ENCODE measurements at regions not wholly inside any gene's neighbourhood (a gene's known extent, or its start where the extent isn't known, plus 50 kb on each side); places are given as distances from the start of the nearest gene placed in this dataset.

- ChIA-PET POLR2A (no interaction called here), CTCF (ENCODE audit: low intra/inter-chr PET ratio) (no interaction called here)
- BruUV-seq (replicated peaks): no TSS peak
- TF ChIP-seq ZNF583 (CRISPR knock-in tag; IDR thresholded peaks at IDR 0.05): no peak
- no peak for TF ChIP-seq ZBTB12 (CRISPR knock-in tag; IDR thresholded peaks at IDR 0.05)
- no peak for TF ChIP-seq EP400 (IDR thresholded peaks at IDR 0.05)
- ATAC-seq: no peak
- in situ Hi-C loops (cut with MboI) (no loop called here), intact Hi-C loops (cut with micrococcal nuclease) (no loop called here)
- no peaks in the 10 kb centered on the region for H3K9me1 ChIP-seq (ENCODE audit: control insufficient read depth, insufficient read depth, low read length)
- no peaks in the 10 kb centered on the region for H3K79me2 ChIP-seq (ENCODE audit: control insufficient read depth, insufficient read depth, low read length)
- no peaks in the 10 kb centered on the region for H4K20me1 ChIP-seq (replicated peaks; ENCODE audit: control insufficient read depth, insufficient read depth, low read length)
- FAIRE-seq: no peak
- WGBS (ENCODE audit: insufficient coverage, low coverage, missing lambda C conversion rate): 0% methylated on average over 6 of the region's 6 CpGs
- H3K9ac ChIP-seq (ENCODE audit: insufficient read depth in 1 of 2, low read depth in 2 of 2, low read length in 2 of 2): no peak overlapping the region
- no peak overlapping the region for H3K4me3 ChIP-seq
- H3K27me3 ChIP-seq (ENCODE audit: control insufficient read depth in 2 of 2, insufficient read depth in 2 of 2, low read length in 2 of 2): no peaks in the 10 kb centered on the region
- no peaks in the 10 kb centered on the region for H3K9me3 ChIP-seq (replicated peaks; ENCODE audit: control insufficient read depth, insufficient read depth, low read depth, low read length)
- no peaks in the 10 kb centered on the region for H3K36me3 ChIP-seq (ENCODE audit: control insufficient read depth, insufficient read depth, low read length)
- no peak for DNase-seq (ENCODE audit: extremely low read depth in 1 of 4, low spot score in 3 of 4)
- H2AFZ ChIP-seq (ENCODE audit: low read depth, low read length): no peak overlapping the region
- no peak overlapping the region for H3K4me2 ChIP-seq (ENCODE audit: insufficient read depth, low read length)
- H3K27ac ChIP-seq (ENCODE audit: extremely low read depth, low read depth, low read length): no peak overlapping the region
- H3K4me1 ChIP-seq (replicated peaks in 1 of 2; ENCODE audit: control insufficient read depth in 2 of 2, insufficient read depth in 2 of 2, low read length in 2 of 2): no peaks in the 10 kb centered on the region
Observed at GRCh38 chr18:47461406-47461948, 210.0 kb upstream of the SKOR2 start.

- ATAC-seq (no peak), FAIRE-seq (no peak), DNase-seq (ENCODE audit: extremely low read depth in 1 of 4, low spot score in 3 of 4) (no peak)
- Histone ChIP-seq H3K9me3 (replicated peaks; ENCODE audit: control insufficient read depth, insufficient read depth, low read depth, low read length) (no peaks in the 10 kb centered on the region), H2AFZ (ENCODE audit: low read depth, low read length) (no peak overlapping the region), H4K20me1 (replicated peaks; ENCODE audit: control insufficient read depth, insufficient read depth, low read length) (no peaks in the 10 kb centered on the region), H3K4me3 (no peak overlapping the region), H3K79me2 (ENCODE audit: control insufficient read depth, insufficient read depth, low read length) (no peaks in the 10 kb centered on the region), H3K27ac (ENCODE audit: extremely low read depth, low read depth, low read length) (no peak overlapping the region), H3K9me1 (ENCODE audit: control insufficient read depth, insufficient read depth, low read length) (no peaks in the 10 kb centered on the region), H3K36me3 (ENCODE audit: control insufficient read depth, insufficient read depth, low read length) (no peaks in the 10 kb centered on the region), H3K4me2 (ENCODE audit: insufficient read depth, low read length) (no peak overlapping the region), H3K4me1 (replicated peaks in 1 of 2; ENCODE audit: control insufficient read depth in 2 of 2, insufficient read depth in 2 of 2, low read length in 2 of 2) (no peaks in the 10 kb centered on the region), H3K27me3 (ENCODE audit: control insufficient read depth in 2 of 2, insufficient read depth in 2 of 2, low read length in 2 of 2) (no peaks in the 10 kb centered on the region; a peak in 1 of 5 replicates), H3K9ac (ENCODE audit: insufficient read depth in 1 of 2, low read depth in 2 of 2, low read length in 2 of 2) (no peak overlapping the region)
- no peak for TF ChIP-seq MTA1 (IDR thresholded peaks at IDR 0.05; ENCODE audit: borderline replicate concordance)
- TF ChIP-seq ZNF512 (tag; IDR thresholded peaks at IDR 0.05): 0 out of 2 replicates have a peak, but pooled peaks have one; percentile 23
- TF ChIP-seq ZNF75A (CRISPR knock-in tag; IDR thresholded peaks at IDR 0.05): no peak
- no peak for TF ChIP-seq HMGN3 (IDR thresholded peaks at IDR 0.05; ENCODE audit: borderline replicate concordance, extremely low read depth, insufficient read length, low read depth, low read length)
- TF ChIP-seq ZNF79 (CRISPR knock-in tag; IDR thresholded peaks at IDR 0.05; ENCODE audit: low read depth): no peak
- no peak for TF ChIP-seq ZNF24 (IDR thresholded peaks at IDR 0.05)
- intact Hi-C loops (cut with micrococcal nuclease) (no loop called here), in situ Hi-C loops (cut with MboI) (no loop called here)
- no TSS peak for BruUV-seq (replicated peaks)
- CTCF ChIA-PET (ENCODE audit: low intra/inter-chr PET ratio): no interaction called here
- POLR2A ChIA-PET: no interaction called here
Observed at GRCh38 chr18:47458483-47458882, 207.0 kb upstream of the SKOR2 start.

All from K562 (cell line).